Astrocyte (in vitro differentiated cells and primary cell): ENCODE measurements at regions not wholly inside any gene's neighbourhood (a gene's known extent, or its start where the extent isn't known, plus 50 kb on each side); places are given as distances from the start of the nearest gene placed in this dataset.

Experiments used
- DNase-seq: peaks from one replicate; pipeline ENCODE4 v3.0.0-alpha.2; 2010; ENCODE audit warnings: low read depth
- FAIRE-seq: peaks from 2 replicates; lab custom pipeline; 2011; peaks lifted over from hg19 to GRCh38; lab: Jason Lieb, UNC
- H2AFZ ChIP-seq: 2 replicates; pipeline ENCODE4 v1.6.0; 2012; ENCODE audit warnings: low read depth, low read length, inconsistent platforms
- H3K27ac ChIP-seq: 2 replicates; pipeline ENCODE4 v1.5.1; 2011; ENCODE audit warnings: low read depth, low read length, inconsistent platforms
- H3K27me3 ChIP-seq: 2 replicates; pipeline ENCODE4 v1.6.0; 2011; ENCODE audit warnings: low read length, inconsistent platforms; ENCODE audit not compliant: insufficient read depth
- H3K36me3 ChIP-seq: 2 replicates; pipeline ENCODE4 v1.5.1; 2011; ENCODE audit warnings: low read length, inconsistent platforms; ENCODE audit not compliant: insufficient read depth
- H3K4me1 ChIP-seq: 2 replicates; pipeline ENCODE4 v1.5.1; 2011; ENCODE audit warnings: low read length, inconsistent platforms; ENCODE audit not compliant: insufficient read depth
- H3K4me2 ChIP-seq: 2 replicates; pipeline ENCODE4 v1.6.0; 2012; ENCODE audit warnings: low read length, inconsistent platforms
- H3K4me3 ChIP-seq: 2 replicates; pipeline ENCODE4 v1.5.1; 2011; ENCODE audit warnings: low read depth, mild to moderate bottlenecking, low read length, inconsistent platforms; ENCODE audit not compliant: insufficient read depth
- H3K79me2 ChIP-seq: 2 replicates; pipeline ENCODE4 v1.6.0; 2012; ENCODE audit warnings: mild to moderate bottlenecking, low read length, inconsistent platforms; ENCODE audit not compliant: insufficient read depth
- H3K9ac ChIP-seq: 2 replicates; pipeline ENCODE4 v1.6.0; 2012; ENCODE audit warnings: mild to moderate bottlenecking, low read length, inconsistent platforms
- H3K9me3 ChIP-seq: 2 replicates; pipeline ENCODE4 v1.5.1; 2012; ENCODE audit warnings: low read depth, mild to moderate bottlenecking, low read length, inconsistent platforms; ENCODE audit not compliant: insufficient read depth
- H4K20me1 ChIP-seq: 2 replicates; pipeline ENCODE4 v1.6.0; 2012; ENCODE audit warnings: low read length, inconsistent platforms; ENCODE audit not compliant: insufficient read depth
- H3K27ac Mint-ChIP-seq: one replicate; pipeline ENCODE4 v1.8.0; 2021; ENCODE audit warnings: mild to moderate bottlenecking, mixed read lengths; ENCODE audit not compliant: unreplicated experiment
- H3K27me3 Mint-ChIP-seq: one replicate; pipeline ENCODE4 v1.8.0; 2021; ENCODE audit warnings: low read depth, mixed read lengths; ENCODE audit not compliant: unreplicated experiment
- H3K36me3 Mint-ChIP-seq: one replicate; pipeline ENCODE4 v1.8.0; 2021; ENCODE audit warnings: low read depth, mixed read lengths; ENCODE audit not compliant: unreplicated experiment
- H3K4me1 Mint-ChIP-seq: one replicate; pipeline ENCODE4 v1.8.0; 2021; ENCODE audit warnings: low read depth, mixed read lengths; ENCODE audit not compliant: unreplicated experiment
- H3K4me3 Mint-ChIP-seq: one replicate; pipeline ENCODE4 v1.8.0; 2021; ENCODE audit warnings: mild to moderate bottlenecking, moderate library complexity, mixed read lengths; ENCODE audit not compliant: unreplicated experiment
- H3K9me3 Mint-ChIP-seq: one replicate; pipeline ENCODE4 v1.8.0; 2021; ENCODE audit warnings: mild to moderate bottlenecking, mixed read lengths; ENCODE audit not compliant: unreplicated experiment
- CTCF ChIP-seq: IDR thresholded peaks from 2 replicates; pipeline ENCODE4 v1.5.1; 2011; ENCODE audit warnings: low read depth, mild to moderate bottlenecking, inconsistent platforms, low read length, moderate library complexity; ENCODE audit not compliant: insufficient read depth
- EZH2 ChIP-seq: IDR thresholded peaks from 2 replicates; pipeline ENCODE4 v1.6.1; 2012; ENCODE audit warnings: mild to moderate bottlenecking, low read length, inconsistent platforms; ENCODE audit not compliant: insufficient read depth

DNA sequence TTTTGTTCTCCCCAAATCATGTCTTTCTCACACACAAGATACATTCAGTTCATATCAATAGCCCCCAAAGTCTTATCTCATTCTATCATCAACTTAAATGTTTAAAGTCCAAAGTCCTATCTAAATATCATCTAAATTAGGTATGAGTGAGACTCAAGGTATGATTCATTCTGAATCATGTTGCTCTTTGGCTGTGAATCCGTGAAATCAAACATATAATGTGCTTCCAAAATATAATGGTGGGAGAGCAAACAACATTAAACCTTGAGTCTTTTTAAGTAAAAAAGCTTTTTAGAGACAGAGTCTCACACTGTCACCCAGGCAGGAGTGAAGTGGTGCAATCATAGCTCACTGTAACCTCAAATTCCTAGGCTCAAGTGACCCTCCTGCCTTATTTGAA is 139.1 kb downstream of the SAMMSON start:
- Histone ChIP-seq H2AFZ (no peak overlapping the region), H3K79me2 (no peaks in the 10 kb centered on the region), H3K36me3 (no peaks in the 10 kb centered on the region), H3K27ac (no peak overlapping the region), H3K27me3 (no peaks in the 10 kb centered on the region), H3K9ac (no peak overlapping the region), H3K9me3 (no peaks in the 10 kb centered on the region), H3K4me2 (no peak overlapping the region), H3K4me3 (no peak overlapping the region), H4K20me1 (no peaks in the 10 kb centered on the region), H3K4me1 (no peaks in the 10 kb centered on the region)
- Mint-ChIP-seq H3K36me3 (no peaks in the 10 kb centered on the region), H3K27ac (no peak overlapping the region), H3K4me1 (no peaks in the 10 kb centered on the region), H3K4me3 (no peak overlapping the region), H3K27me3 (no peaks in the 10 kb centered on the region), H3K9me3 (no peaks in the 10 kb centered on the region)
- FAIRE-seq (no peak), DNase-seq (no peak)
- TF ChIP-seq EZH2: no peak
- no peak for TF ChIP-seq CTCF
